ENCODE measurements at regions not wholly inside any gene's neighbourhood (a gene's known extent, or its start where the extent isn't known, plus 50 kb on each side); places are given as distances from the start of the nearest gene placed in this dataset.

DNA sequence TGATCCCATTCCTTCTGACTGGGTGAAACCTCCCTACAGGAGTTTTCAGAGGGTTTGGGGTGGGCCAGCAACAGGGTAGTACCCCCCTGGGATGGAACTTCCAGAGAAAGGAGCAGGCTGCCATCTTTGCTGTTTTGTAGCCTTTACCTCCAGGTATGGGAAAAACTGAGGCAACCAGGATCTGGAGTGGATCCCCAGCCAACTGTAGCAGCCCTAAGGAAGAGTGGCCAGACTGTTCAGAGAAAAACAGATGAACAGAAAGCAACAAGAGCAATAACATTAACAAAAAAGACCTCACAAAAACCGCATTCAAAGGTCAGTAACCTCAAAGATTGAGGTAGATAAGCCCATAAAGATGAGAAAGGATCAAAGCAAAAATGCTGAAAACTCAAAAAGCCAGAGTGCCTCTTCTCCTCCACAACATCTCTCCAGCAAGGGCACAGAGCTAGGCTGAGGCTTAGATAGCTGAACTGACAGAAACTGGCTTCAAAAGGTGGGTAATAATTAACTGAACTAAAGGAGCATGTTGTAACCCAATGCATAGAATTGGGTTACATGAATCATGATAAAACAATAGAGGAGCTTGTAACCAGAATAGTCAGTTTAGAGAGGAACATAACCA, 1288.6 kb upstream of the CNTN5 start:
- dilution Hi-C loops (cut with MboI; ENCODE audit: extremely low pct_ligation_motif_present, low sequenced_read_pairs): no loop called here
- H3K27me3 ChIP-seq (ENCODE audit: control insufficient read depth in 2 of 2, insufficient read depth in 2 of 2, low read length in 2 of 2): no peaks in the 10 kb centered on the region
- no peak overlapping the region for H3K27ac ChIP-seq (ENCODE audit: insufficient read depth, low read depth, low read length)
- H3K9me3 ChIP-seq (replicated peaks; ENCODE audit: control insufficient read depth, insufficient read depth, low read length): no peaks in the 10 kb centered on the region
- no peaks in the 10 kb centered on the region for H4K20me1 ChIP-seq (replicated peaks; ENCODE audit: control insufficient read depth, extremely low read depth, insufficient read depth, low read length)
- FAIRE-seq: no peak
- BruUV-seq (replicated peaks): no TSS peak
- no peak overlapping the region for H3K4me3 ChIP-seq (replicated peaks in 1 of 3; ENCODE audit: insufficient read depth in 1 of 3, low read depth in 1 of 3, low read length in 3 of 3)
- CTCF ChIA-PET: no interaction called here
- intact Hi-C loops (cut with micrococcal nuclease): loop anchor here (10.0 kb wide), 1 partner anchor 233 kb away; no protein-coding TSS in a partner anchor
- no peak for TF ChIP-seq GATA2 (IDR thresholded peaks at IDR 0.05; ENCODE audit: insufficient read depth, insufficient read length, low read depth, low read length)
- no peak for TF ChIP-seq EZH2 (IDR thresholded peaks at IDR 0.05; ENCODE audit: borderline replicate concordance, low read depth, low read length, severe bottlenecking)
- no peak for TF ChIP-seq MYC (IDR thresholded peaks at IDR 0.05; ENCODE audit: low read depth, low read length)
- no peak for TF ChIP-seq POLR2AphosphoS5 (IDR thresholded peaks at IDR 0.05; ENCODE audit: insufficient read depth, low read depth, low read length)
- TF ChIP-seq JUN (IDR thresholded peaks at IDR 0.05; ENCODE audit: borderline replicate concordance, insufficient read depth, insufficient read length, low read depth): no peak
- TF ChIP-seq FOS (IDR thresholded peaks at IDR 0.05; ENCODE audit: borderline replicate concordance, insufficient read depth, low read length): no peak
- no peak for TF ChIP-seq MAX (IDR thresholded peaks at IDR 0.05; ENCODE audit: insufficient read depth, insufficient read length)
- TF ChIP-seq, protein P1, sequence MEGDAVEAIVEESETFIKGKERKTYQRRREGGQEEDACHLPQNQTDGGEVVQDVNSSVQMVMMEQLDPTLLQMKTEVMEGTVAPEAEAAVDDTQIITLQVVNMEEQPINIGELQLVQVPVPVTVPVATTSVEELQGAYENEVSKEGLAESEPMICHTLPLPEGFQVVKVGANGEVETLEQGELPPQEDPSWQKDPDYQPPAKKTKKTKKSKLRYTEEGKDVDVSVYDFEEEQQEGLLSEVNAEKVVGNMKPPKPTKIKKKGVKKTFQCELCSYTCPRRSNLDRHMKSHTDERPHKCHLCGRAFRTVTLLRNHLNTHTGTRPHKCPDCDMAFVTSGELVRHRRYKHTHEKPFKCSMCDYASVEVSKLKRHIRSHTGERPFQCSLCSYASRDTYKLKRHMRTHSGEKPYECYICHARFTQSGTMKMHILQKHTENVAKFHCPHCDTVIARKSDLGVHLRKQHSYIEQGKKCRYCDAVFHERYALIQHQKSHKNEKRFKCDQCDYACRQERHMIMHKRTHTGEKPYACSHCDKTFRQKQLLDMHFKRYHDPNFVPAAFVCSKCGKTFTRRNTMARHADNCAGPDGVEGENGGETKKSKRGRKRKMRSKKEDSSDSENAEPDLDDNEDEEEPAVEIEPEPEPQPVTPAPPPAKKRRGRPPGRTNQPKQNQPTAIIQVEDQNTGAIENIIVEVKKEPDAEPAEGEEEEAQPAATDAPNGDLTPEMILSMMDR (IDR thresholded peaks at IDR 0.05; ENCODE audit: extremely low read depth in 1 of 2, insufficient read depth in 1 of 2, low read depth in 1 of 2, low read length in 2 of 2): no peak
- no peak for TF ChIP-seq POLR2A (IDR thresholded peaks at IDR 0.05; ENCODE audit: low read depth, low read length)
- H2AFZ ChIP-seq (ENCODE audit: low read depth, low read length): no peak overlapping the region
- POLR2A ChIA-PET: no interaction called here
- no peaks in the 10 kb centered on the region for H3K4me1 ChIP-seq (ENCODE audit: control insufficient read depth, extremely low read depth, insufficient read depth, low read length)
- H3K79me2 ChIP-seq (ENCODE audit: control insufficient read depth, insufficient read depth, low read length): no peaks in the 10 kb centered on the region
- H3K36me3 ChIP-seq (ENCODE audit: control insufficient read depth in 2 of 2, extremely low read depth in 1 of 2, insufficient read depth in 2 of 2, low read length in 2 of 2): no peaks in the 10 kb centered on the region
- DNase-seq (ENCODE audit: low read depth, low spot score): no peak
- H3K4me2 ChIP-seq (ENCODE audit: insufficient read depth, low read length): no peak overlapping the region
- no peak overlapping the region for H3K9ac ChIP-seq (replicated peaks; ENCODE audit: extremely low read depth, insufficient read depth, low read length)
- H3K9me1 ChIP-seq (replicated peaks; ENCODE audit: control insufficient read depth, extremely low read depth, insufficient read depth, low read length): no peaks in the 10 kb centered on the region

Data from endothelial cell of umbilical vein (primary cell).